ENCODE measurements at regions not wholly inside any gene's neighbourhood (a gene's known extent, or its start where the extent isn't known, plus 50 kb on each side); places are given as distances from the start of the nearest gene placed in this dataset.

GRCh38 chr6:2454180-2454579, 208.8 kb upstream of the GMDS start:
- no peak for DNase-seq

DNA sequence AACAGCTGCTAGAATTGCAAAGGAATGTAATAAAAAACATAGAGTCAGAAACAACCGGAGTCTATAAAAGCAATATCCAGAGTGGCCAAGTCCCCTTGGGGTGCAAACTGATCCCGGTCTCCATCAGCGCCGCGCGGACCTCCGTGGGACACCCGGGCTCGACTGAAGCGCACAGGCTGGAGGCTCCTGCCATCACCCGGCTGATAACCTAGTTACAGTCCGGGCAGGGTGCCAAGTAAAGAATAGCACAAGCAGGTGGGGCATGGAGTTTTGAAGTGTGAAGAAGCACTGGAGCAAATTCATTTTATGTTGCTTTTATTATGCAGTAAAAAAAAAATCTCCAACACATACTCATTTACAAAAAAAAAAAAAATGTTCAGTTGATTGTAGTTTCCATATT, 205.1 kb upstream of the GMDS start:
- no peak for DNase-seq

DNA sequence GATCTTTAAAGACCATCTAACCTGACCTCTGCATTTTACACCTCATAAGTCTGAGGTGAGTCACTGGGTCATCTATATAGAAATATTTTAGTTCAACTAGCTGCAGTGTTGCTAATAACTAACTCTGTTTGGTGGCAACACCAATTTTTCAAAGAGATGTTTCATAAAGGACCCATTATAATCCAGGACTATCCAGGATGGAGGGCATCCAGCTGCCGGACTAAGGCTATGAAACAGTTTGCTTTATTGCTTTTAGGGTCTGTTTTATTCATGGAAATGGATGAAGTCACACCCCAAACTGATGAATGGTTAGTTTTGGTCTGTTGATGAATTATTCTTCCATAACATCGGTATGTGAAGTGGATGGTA, 204.2 kb upstream of the GMDS start:
- DNase-seq: no peak

GRCh38 chr6:2448826-2449571, 203.6 kb upstream of the GMDS start:
- no peak for DNase-seq

- DNase-seq: no peak
Observed at GRCh38 chr6:2447931-2448330, 202.5 kb upstream of the GMDS start.

DNA sequence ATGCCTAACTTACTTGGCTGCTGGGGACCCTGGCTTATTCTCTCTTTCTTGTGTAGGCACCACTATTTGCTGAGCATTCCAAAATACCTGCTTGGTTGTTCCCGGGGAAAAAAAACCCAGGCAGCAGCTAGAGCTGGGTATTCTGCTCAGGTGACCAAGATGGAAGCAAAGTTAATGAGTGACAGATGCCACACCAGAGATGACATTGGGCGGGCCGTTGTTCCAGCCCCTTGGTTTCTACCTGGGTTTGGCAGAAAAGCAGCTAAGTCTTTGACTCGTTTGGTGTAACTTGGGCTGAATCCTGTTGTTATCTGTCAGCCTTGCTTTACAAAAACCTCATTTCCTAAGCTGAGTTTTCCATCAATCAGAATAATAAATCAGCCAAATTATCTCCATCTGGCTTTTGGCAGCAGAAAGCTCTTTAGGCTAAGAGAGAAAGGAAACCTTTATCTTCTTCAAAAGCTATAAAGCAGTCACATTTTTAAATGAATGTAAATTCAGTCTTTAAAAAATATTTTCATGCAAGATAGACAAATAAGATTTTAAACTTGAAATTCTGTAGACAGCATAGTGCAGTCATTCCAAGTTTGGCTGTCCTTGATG, 202.0 kb upstream of the GMDS start:
- DNase-seq: no peak

GRCh38 chr6:2441601-2442475, 196.4 kb upstream of the GMDS start:
- DNase-seq: no peak

DNA sequence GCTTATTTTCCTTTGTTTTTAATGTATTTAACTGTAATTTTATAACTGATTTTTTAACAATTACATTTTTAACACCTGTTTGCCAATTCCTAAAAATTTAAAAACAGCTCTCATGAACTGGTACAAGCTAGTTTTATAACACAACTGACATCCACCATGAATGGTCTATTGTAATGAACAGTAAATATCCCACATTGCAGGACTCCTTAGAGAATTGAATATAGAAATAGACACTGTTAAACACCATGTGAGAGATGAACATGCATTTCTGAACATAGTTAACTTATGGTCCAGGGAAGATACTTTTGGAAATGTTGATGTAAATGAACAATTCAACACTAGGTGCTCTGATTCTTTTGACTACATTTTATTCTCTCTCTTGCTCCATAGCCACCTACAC, 195.1 kb upstream of the GMDS start:
- no peak for DNase-seq

DNA sequence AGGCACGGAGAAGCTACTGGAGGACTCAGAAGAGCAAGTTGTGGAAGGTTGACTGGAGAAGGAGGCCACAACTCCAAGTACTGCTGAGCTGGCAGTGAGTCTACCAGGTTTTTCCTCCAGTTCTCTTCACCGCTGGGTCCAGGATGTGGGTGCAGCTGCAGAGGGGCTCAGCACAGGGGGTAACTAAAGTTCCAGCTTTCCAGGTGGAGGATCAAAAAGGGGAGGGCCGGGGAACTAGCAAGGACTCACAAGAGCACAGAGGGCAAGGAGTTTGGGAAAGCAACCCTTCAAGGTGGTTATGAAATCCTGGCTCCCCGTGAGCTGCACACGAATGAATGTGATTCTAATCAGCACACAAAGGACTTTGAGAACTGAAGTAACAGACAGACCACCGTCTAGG, 194.2 kb upstream of the GMDS start:
- no peak for DNase-seq

DNA sequence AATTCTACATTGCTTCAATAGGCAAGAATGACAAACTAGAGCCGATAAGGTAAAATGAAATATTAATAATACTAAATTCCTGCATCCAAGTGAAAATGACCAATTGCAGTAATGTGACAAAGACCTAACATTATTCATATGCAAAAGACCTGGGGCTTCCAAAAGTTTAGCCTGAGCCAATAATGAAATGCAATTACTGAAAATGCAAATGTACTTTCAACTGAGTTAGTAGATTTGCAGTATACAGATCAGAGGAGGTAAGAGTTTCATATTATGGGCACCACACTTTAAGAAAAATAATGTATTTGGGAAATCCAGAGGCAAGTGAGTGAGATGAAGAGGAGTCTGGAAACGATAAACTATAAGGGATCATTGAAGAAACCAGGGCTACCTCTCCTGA, 193.7 kb upstream of the GMDS start:
- DNase-seq: no peak

DNA sequence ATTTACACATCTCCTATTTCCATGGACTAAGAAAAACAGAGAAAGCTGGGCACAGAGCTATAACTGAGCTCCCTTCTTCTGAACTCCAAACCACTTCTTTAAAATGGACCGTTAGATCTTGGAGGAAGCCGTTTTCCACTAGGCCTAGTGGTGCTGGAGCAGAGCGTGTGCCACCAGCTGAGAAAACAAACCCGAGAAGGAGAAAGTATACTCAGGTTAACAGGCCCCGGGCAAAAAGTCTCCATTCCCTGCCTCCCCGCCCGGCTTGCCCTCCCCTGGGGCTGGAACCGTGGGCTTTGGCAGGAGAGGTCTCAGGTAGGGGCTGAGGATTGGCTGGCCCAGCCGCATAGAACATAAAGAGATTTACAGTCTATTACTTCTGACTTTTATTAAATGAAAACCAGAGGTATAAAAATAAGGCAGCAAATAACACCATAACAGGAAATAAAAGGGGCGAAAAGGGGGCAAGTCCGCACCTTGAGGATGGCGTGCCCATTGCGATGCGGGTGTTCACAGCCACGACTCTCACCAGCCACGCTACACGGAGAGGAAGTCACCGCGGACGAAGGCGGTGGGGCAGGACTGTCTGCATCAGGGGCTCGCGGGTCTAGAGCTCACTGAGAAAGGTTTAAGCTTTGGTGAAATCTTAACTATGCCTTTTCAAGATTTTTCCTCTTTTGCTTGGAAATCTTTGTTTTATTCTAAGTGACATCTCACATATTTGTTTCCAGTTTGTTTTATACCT, 191.2 kb upstream of the GMDS start:
- no peak for DNase-seq

DNA sequence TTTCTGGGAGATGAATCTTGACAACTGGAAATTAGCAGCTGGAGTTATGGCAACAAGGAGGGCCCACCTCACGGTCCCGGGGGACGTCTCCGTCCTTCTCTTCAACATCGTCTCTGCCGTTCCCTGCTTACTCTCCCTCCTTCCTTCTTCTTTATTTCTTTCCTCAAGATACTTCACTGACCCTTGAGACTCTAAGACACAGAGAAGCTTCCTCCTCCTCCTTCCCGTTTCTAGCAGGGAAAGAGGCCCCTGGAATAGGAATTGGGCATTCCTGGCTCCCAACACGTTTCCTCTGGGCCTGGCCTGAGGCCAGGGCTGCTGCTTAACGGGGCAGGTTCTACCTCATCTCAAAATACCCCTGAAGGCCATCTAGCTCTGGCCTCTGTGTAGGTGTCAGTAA, 189.9 kb upstream of the GMDS start:
- no peak for DNase-seq

GRCh38 chr6:2434912-2435311, 189.5 kb upstream of the GMDS start:
- DNase-seq: no peak

DNA sequence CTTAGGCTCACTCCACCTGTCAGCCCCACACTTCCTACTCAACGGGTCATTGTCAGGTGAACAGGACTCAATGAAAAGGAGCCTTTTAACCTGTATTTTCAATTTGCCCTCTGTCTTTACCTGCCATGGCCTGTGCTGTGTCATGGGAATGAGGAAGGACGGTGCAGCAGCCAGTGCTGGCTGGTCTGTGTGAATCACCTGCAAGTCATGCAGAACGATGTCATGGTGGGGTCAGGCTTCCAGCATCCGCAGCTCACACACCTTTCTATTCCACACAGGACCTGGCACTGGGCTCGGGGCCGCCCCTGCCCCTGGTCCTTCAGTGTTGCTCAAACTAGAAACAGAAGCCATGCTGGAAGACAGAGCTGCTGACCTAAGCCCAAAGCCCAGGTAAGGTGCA, 188.7 kb upstream of the GMDS start:
- DNase-seq: no peak

DNA sequence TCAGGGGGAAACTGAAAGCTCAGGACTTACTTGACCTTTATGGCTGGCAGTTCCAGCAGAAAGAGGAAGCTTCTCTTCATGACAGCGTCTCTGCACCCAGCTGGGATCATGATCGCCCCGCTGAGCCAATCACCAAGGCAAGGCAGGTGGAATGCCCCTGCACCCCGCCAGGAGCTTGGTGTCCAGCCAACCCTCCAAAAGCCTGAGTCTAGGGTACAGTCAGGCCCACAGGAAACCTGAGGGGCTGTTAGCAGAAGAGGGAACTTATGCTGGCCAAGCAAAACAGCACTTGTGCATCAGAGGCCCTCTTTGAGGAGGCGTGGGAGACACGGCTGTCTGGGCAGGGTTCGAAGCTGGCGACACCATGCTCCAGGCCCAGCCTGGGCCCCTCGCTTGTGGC, 188.3 kb upstream of the GMDS start:
- DNase-seq: no peak

- no peak for DNase-seq
Observed at GRCh38 chr6:2433266-2433665, 187.9 kb upstream of the GMDS start.

DNA sequence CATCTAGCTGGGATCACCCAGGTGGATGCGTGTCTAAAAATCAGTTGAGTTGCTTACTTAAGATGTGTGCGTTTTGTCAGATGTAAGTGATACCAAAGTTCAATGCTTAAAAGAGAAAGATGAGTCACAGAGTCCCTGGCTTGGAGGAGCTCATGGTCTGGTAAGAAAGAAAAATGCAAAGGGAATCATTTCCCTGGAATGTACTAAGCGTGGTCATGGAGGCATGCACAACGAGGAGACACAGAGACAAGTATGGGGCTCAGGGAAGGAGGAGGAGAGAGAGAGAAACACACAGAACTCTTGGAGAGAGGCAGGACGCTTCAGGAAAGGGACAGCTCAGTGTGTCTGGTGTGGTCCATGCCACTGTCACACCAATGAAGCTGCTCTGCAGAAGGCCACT, 186.9 kb upstream of the GMDS start:
- no peak for DNase-seq

GRCh38 chr6:2430612-2431011, 185.2 kb upstream of the GMDS start:
- no peak for DNase-seq

DNA sequence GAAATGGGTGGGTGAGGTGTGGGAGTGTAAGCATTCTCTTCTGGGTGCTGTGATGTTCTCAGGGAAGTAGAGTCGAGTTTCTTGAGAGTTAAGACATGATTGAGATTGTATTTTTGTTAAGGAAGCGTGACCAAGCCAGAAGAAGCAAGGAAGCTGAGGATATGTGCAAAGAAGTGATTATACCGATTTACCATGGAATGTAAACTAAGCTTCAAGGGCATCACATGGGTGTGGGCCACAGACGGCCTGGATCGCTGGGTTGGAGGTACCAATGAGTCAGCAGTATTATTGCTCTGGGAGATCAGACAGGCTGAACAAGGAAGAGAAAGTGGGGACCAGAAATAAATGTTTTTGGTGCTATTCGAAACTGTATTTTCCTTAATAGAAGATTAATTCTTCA, 184.1 kb upstream of the GMDS start:
- DNase-seq: no peak

GRCh38 chr6:2429032-2429431, 183.6 kb upstream of the GMDS start:
- DNase-seq: no peak

- no peak for DNase-seq
Observed at GRCh38 chr6:2426561-2427340, 181.3 kb upstream of the GMDS start.

- no peak for DNase-seq
Observed at GRCh38 chr6:2416128-2416712, 170.8 kb upstream of the GMDS start.

Data from activated naive CD4-positive, alpha-beta T cell treated with anti-CD3 and anti-CD28 coated beads, Interleukin-2, amount 50 U/mL, for 16 hours (primary cell).